Coronary artery (tissue), 2 donors: ENCODE measurements at regions not wholly inside any gene's neighbourhood (a gene's known extent, or its start where the extent isn't known, plus 50 kb on each side); places are given as distances from the start of the nearest gene placed in this dataset.
"Not testable (repeated sequence)": the region's sequence is repeated elsewhere in the genome, so short reads cannot be mapped to it uniquely, and the experiment has no call there.

ENCODE experiments used
- DNase-seq: peaks from one replicate; pipeline ENCODE4 v3.0.0-alpha.2; 2017; ENCODE audit warnings: low spot score
- H3K27ac ChIP-seq, 2 donors: fragments of 200-600 bp; sonication (generic); one replicate each; pipeline ENCODE4 v1.5.1; 2016 to 2019
- H3K4me3 ChIP-seq: fragments of 200-600 bp; sonication (generic); 2 replicates; pipeline ENCODE4 v1.5.1; 2016; ENCODE audit warnings: mild to moderate bottlenecking, moderate library complexity
- TF ChIP-seq, protein P1 (sequence below): fragments of 200-600 bp; sonication (generic); IDR thresholded peaks from one replicate; pipeline ENCODE4 v1.5.1; 2019; ENCODE audit warnings: antibody characterized with exemption

DNA sequence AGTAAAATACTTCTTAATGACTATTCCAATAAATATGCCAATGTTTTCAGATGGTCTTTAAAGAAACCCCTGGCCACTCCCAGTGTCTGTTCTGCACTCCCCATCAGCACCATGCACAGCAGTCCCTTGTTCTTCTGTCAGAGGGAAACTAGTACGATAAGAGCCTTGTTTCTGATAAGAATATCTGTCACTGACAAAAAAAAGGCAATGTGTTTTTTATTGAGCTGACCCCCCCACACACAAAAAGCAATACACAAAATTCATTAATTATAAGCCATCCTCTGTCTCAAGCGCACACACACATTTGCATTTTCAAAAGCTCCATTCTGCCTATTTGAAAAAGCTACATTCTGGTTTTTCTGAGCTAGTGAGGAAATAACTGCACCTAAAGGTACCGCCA is 119.1 kb downstream of the ENC1 start:
- H3K4me3 ChIP-seq = no peak overlapping the region

DNA sequence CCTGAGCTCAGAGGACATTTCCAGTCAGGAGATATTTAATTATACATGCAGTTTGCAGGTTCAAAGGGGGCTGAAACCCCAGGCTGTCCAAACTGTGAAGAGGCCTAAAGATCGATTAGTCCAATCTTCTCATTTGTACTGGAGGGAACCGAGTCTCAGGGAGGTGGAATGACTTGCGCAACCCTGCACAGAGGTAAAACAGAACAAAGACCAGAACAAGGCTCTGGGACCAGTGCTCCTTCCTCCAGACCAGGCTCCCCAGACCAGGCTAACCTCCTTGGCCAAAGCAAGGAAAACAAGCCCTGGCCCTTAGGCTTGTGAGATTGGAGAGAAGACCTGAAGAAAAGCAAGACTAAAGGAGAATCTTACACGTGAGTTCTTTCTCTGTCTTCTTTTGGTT is 120.8 kb downstream of the ENC1 start:
- Histone ChIP-seq H3K4me3 (no peak overlapping the region), H3K27ac (no peak overlapping the region)
- TF ChIP-seq, protein P1, sequence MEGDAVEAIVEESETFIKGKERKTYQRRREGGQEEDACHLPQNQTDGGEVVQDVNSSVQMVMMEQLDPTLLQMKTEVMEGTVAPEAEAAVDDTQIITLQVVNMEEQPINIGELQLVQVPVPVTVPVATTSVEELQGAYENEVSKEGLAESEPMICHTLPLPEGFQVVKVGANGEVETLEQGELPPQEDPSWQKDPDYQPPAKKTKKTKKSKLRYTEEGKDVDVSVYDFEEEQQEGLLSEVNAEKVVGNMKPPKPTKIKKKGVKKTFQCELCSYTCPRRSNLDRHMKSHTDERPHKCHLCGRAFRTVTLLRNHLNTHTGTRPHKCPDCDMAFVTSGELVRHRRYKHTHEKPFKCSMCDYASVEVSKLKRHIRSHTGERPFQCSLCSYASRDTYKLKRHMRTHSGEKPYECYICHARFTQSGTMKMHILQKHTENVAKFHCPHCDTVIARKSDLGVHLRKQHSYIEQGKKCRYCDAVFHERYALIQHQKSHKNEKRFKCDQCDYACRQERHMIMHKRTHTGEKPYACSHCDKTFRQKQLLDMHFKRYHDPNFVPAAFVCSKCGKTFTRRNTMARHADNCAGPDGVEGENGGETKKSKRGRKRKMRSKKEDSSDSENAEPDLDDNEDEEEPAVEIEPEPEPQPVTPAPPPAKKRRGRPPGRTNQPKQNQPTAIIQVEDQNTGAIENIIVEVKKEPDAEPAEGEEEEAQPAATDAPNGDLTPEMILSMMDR = no peak
- DNase-seq = no peak

More for the DNA sequence above, 119.1 kb downstream of the ENC1 start:
- TF ChIP-seq, protein P1 = no peak
- DNase-seq = no peak
- no peak overlapping the region for H3K27ac ChIP-seq

DNA sequence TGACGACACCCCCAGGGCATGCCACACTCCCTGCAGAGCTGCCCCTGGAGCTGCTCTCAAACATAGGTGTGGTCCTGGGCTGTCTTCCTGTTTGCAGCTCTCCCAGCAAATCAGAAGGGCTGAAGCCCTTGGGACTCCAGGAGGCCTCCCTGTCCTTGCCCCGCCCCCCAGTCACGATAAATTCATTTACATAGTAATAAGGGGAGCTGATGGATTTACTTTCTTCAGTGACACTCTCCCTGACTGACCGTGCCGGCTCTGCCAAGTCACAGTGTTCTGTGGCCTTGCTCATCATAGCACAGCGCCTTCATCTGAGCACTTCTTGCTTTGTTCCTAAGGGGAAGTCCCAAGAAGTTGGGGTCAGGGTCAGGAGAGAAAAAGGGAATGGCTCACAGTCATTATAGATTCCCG is 121.4 kb downstream of the ENC1 start:
- no peak for DNase-seq
- Histone ChIP-seq H3K27ac (no peak overlapping the region), H3K4me3 (no peak overlapping the region)
- TF ChIP-seq, protein P1 = no peak

DNA sequence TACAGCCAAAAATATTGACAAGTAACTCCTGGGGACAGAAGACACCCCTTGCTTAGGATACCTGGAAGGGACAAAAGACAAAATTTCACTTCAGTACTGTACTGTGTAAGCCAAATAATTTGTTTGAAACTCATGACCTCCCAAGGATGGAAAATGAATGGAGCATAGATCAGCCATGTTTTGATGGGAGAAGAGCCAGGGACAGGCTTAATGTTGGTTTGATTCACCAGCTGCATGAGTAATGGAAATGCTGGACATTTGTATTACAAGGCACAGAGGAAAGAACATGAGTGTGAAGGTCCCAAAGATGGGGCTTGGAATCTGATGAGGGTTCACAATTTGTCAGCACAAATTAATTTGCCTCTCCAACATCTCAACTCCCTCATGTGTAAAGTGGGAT is 122.8 kb downstream of the ENC1 start:
- TF ChIP-seq, protein P1 = no peak
- DNase-seq = no peak
- H3K27ac ChIP-seq = peak overlapping the region in 1 of 2 donors; percentile 6

DNA sequence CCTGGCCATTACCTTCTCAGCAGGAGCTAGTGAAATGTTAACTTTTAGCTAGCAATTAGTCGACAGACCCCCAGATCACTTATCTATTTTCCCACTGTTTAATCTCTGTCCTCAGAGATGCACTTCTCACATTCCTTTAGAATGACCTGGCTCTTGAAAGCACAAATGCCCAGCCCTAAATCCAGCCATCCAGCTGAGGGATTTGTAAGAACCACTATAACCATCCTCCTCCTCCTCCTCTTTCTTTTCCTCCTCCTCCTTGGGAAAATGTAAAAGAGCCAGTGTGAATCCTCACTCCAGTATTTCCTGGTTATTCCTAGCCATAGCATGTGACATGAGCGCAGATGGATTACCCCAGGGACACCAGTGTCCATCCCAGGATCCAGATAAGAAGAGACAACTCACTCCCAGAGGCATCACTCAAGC is 124.3 kb downstream of the ENC1 start:
- TF ChIP-seq, protein P1 = no peak
- no peak for DNase-seq
- H3K4me3 ChIP-seq = no peak overlapping the region
- no peak overlapping the region for H3K27ac ChIP-seq

More for the DNA sequence above, 122.8 kb downstream of the ENC1 start:
- no peak overlapping the region for H3K4me3 ChIP-seq

DNA sequence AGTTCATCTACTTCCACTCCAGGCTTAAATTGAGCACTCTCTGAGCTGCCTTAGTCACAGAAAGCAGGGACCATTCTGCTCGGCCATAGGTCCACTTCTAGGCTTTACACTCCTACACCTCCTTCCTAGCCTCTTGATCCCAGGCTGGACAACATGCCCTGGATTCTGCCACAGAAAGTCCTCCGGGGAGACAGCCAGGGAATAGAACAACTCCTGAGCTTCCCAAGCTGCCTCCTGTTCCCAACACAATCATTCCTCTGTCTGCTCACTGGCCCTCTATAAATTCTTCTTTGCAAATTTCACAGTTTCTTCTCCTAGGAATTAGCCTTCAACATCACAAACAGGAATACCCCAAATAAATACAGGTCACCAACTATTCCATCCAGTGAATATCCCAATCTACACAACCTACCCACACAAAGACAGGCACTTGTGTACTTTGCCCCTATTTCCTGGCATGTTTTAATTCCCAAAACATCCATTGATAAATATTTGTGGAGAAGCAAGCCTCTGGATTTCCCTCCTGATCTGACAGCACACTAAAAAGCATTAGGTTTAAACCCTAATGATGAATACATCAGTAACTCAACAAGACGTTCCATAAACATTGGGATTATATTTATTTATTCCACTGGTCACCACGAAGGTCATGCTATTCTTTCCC is 125.5 kb downstream of the ENC1 start:
- Histone ChIP-seq H3K4me3 (no peak overlapping the region), H3K27ac (no peak overlapping the region)
- DNase-seq = no peak
- TF ChIP-seq, protein P1 = no peak

DNA sequence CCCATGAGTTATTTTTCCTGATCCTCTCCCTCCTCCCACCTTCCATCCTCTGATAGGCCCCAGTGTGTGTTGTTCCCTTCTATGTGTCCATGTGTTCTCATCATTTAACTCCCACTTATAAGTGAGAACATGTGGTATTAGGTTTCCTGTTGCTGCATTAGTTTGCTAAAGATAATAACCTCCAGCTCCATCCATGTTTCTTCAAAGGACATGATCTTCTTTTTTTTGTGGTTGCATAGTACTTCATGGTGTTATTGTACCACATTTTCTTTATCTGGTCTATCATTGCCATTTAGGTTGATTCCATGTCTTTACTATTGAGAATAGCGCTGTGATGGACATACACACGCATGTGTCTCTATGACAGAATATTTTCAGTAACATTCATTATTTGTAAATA is 128.8 kb downstream of the ENC1 start:
- H3K4me3 ChIP-seq, H3K27ac ChIP-seq: not testable (repeated sequence)

More for the DNA sequence above, 128.8 kb downstream of the ENC1 start:
- not testable (repeated sequence) for DNase-seq
